Sigmoid colon (tissue), 3 donors: ENCODE measurements at regions not wholly inside any gene's neighbourhood (a gene's known extent, or its start where the extent isn't known, plus 50 kb on each side); places are given as distances from the start of the nearest gene placed in this dataset.
A peak's percentile ranks its signal among the peaks of the same experiment; 100 is the strongest.

Experiments
- CTCF ChIP-seq, 4 experiments: fragments of 450-650 bp in 3 of 4; fragments of 200-600 bp in 1 of 4; IDR thresholded peaks; one replicate each; pipeline ENCODE4 v1.5.1; 2016 to 2019; ENCODE audit warnings: antibody characterized with exemption in 4 of 4, mild to moderate bottlenecking in 3 of 4, moderate library complexity in 2 of 4
- POLR2A ChIP-seq, 2 donors: fragments of 450-650 bp; IDR thresholded peaks; one replicate each; pipeline ENCODE4 v1.6.1; 2016; ENCODE audit warnings: antibody characterized with exemption in 2 of 2, mild to moderate bottlenecking in 2 of 2, moderate library complexity in 2 of 2

- TF ChIP-seq POLR2A (IDR thresholded peaks at IDR 0.05): no peak
- peak in 2 of 4 experiments; percentile 4 to 18 for TF ChIP-seq CTCF (IDR thresholded peaks at IDR 0.05)
Measured at GRCh38 chr1:88608139-88608943, 75.7 kb upstream of the PKN2 start.
